ENCODE measurements at regions not wholly inside any gene's neighbourhood (a gene's known extent, or its start where the extent isn't known, plus 50 kb on each side); places are given as distances from the start of the nearest gene placed in this dataset.

- CTCF ChIA-PET = interaction anchor here (1.3 kb wide), 1 partner anchor 40 kb away, joined by 3 read pairs; no protein-coding TSS in a partner anchor
- BruUV-seq (replicated peaks) = no TSS peak
- no peaks in the 10 kb centered on the region for H3K9me1 ChIP-seq (replicated peaks; ENCODE audit: control insufficient read depth, extremely low read depth, insufficient read depth, low read length)
- no peaks in the 10 kb centered on the region for H3K4me1 ChIP-seq (ENCODE audit: control insufficient read depth, extremely low read depth, insufficient read depth, low read length)
- H3K9me3 ChIP-seq (replicated peaks; ENCODE audit: control insufficient read depth, insufficient read depth, low read length) = no peaks in the 10 kb centered on the region
- no peak overlapping the region for H3K9ac ChIP-seq (replicated peaks; ENCODE audit: extremely low read depth, insufficient read depth, low read length)
- FAIRE-seq = no peak
- no peak overlapping the region for H3K4me3 ChIP-seq (replicated peaks in 1 of 3; ENCODE audit: insufficient read depth in 1 of 3, low read depth in 1 of 3, low read length in 3 of 3)
- TF ChIP-seq CTCF (IDR thresholded peaks at IDR 0.05; ENCODE audit: extremely low read depth in 1 of 2, insufficient read depth in 1 of 2, low read depth in 1 of 2, low read length in 2 of 2) = no peak
- no peak for TF ChIP-seq POLR2A (IDR thresholded peaks at IDR 0.05; ENCODE audit: low read depth, low read length)
- no peak for TF ChIP-seq POLR2AphosphoS5 (IDR thresholded peaks at IDR 0.05; ENCODE audit: insufficient read depth, low read depth, low read length)
- no peak for TF ChIP-seq MAX (IDR thresholded peaks at IDR 0.05; ENCODE audit: insufficient read depth, insufficient read length)
- TF ChIP-seq MYC (IDR thresholded peaks at IDR 0.05; ENCODE audit: low read depth, low read length) = no peak
- no peak for TF ChIP-seq GATA2 (IDR thresholded peaks at IDR 0.05; ENCODE audit: insufficient read depth, insufficient read length, low read depth, low read length)
- no peak for TF ChIP-seq EZH2 (IDR thresholded peaks at IDR 0.05; ENCODE audit: borderline replicate concordance, low read depth, low read length, severe bottlenecking)
- TF ChIP-seq FOS (IDR thresholded peaks at IDR 0.05; ENCODE audit: borderline replicate concordance, insufficient read depth, low read length) = no peak
- H2AFZ ChIP-seq (ENCODE audit: low read depth, low read length) = no peak overlapping the region
- no peak overlapping the region for H3K27ac ChIP-seq (ENCODE audit: insufficient read depth, low read depth, low read length)
- no peak for DNase-seq (ENCODE audit: low read depth, low spot score)
- no peaks in the 10 kb centered on the region for H3K36me3 ChIP-seq (ENCODE audit: control insufficient read depth in 2 of 2, extremely low read depth in 1 of 2, insufficient read depth in 2 of 2, low read length in 2 of 2)
- no peaks in the 10 kb centered on the region for H3K79me2 ChIP-seq (ENCODE audit: control insufficient read depth, insufficient read depth, low read length)
- intact Hi-C loops (cut with micrococcal nuclease) = no loop called here
- H3K4me2 ChIP-seq (ENCODE audit: insufficient read depth, low read length) = no peak overlapping the region
- POLR2A ChIA-PET = interaction anchor here (0.6 kb wide), 1 partner anchor 105 kb away, joined by 3 read pairs; no protein-coding TSS in a partner anchor
- H3K27me3 ChIP-seq (ENCODE audit: control insufficient read depth in 2 of 2, insufficient read depth in 2 of 2, low read length in 2 of 2) = peaks cover 0 to 4% of the 10 kb centered on the region in 2 experiments
- no peaks in the 10 kb centered on the region for H4K20me1 ChIP-seq (replicated peaks; ENCODE audit: control insufficient read depth, extremely low read depth, insufficient read depth, low read length)
- dilution Hi-C loops (cut with MboI; ENCODE audit: extremely low pct_ligation_motif_present, low sequenced_read_pairs) = no loop called here
These were observed 195.5 kb upstream of the PRNP start for GRCh38 chr20:4490606-4491280.
